GM23248 (cell line): ENCODE measurements at regions not wholly inside any gene's neighbourhood (a gene's known extent, or its start where the extent isn't known, plus 50 kb on each side); places are given as distances from the start of the nearest gene placed in this dataset.

ENCODE experiments used
- EZH2 ChIP-seq: fragments of 200-600 bp; sonication (generic); IDR thresholded peaks from 2 replicates; pipeline ENCODE4 v1.6.1; 2018; ENCODE audit warnings: antibody characterized with exemption, mild to moderate bottlenecking; ENCODE audit not compliant: insufficient read depth, poor library complexity, severe bottlenecking
- EZH2phosphoT487 ChIP-seq: fragments of 200-600 bp; sonication (generic); IDR thresholded peaks from 2 replicates; pipeline ENCODE4 v1.6.1; 2018; ENCODE audit warnings: antibody characterized with exemption, moderate library complexity, mild to moderate bottlenecking, low read depth; ENCODE audit not compliant: insufficient read depth

GRCh38 chr15:79154483-79155135 lies 64.0 kb upstream of the RASGRF1 start:
- TF ChIP-seq EZH2 (no peak), EZH2phosphoT487 (no peak)
